ENCODE measurements at regions not wholly inside any gene's neighbourhood (a gene's known extent, or its start where the extent isn't known, plus 50 kb on each side); places are given as distances from the start of the nearest gene placed in this dataset.
"Not testable (repeated sequence)": the region's sequence is repeated elsewhere in the genome, so short reads cannot be mapped to it uniquely, and the experiment has no call there.

- H3K79me2 ChIP-seq, result not testable (repeated sequence)
Measured at GRCh38 chr7:150024550-150025490, 151.1 kb downstream of the ATP6V0E2 start.

DNA sequence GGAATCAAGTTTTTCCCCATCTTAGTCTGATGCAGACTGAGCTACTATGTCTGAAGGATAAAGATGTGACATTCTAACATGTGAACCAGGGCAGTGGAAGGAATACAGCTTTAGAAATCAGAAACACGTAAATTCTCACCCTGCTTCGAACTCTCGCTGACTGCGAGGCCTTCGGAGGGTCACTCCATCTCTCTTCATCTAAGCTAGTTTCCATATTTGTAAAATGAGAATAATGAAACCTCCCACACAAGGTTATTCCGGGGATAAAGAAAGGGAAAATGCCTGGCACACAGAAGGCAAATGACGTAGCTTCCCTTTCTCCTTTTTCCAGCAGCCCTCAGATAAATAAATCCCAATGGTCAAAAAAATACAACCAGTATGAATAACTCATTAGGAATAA, 152.0 kb downstream of the ATP6V0E2 start:
- H2AFZ ChIP-seq; H3K9me3 ChIP-seq (ENCODE audit: control insufficient read depth, low read length); H3K79me2 ChIP-seq; H3K27me3 ChIP-seq (ENCODE audit: control insufficient read depth, insufficient read depth, low read length); H3K4me1 ChIP-seq; H3K27ac ChIP-seq; H3K9ac ChIP-seq; H3K36me3 ChIP-seq (ENCODE audit: control insufficient read depth, insufficient read depth, low read length); H3K4me3 ChIP-seq (ENCODE audit: low read depth, low read length); H3K4me2 ChIP-seq (ENCODE audit: low read length): not testable (repeated sequence)

More at GRCh38 chr7:150024550-150025490, 151.1 kb downstream of the ATP6V0E2 start:
- H3K27me3 ChIP-seq (ENCODE audit: control insufficient read depth, insufficient read depth, low read length); H3K27ac ChIP-seq; H3K9me3 ChIP-seq (ENCODE audit: control insufficient read depth, low read length); H3K36me3 ChIP-seq (ENCODE audit: control insufficient read depth, insufficient read depth, low read length); H3K4me1 ChIP-seq; H3K4me2 ChIP-seq (ENCODE audit: low read length); H2AFZ ChIP-seq; H3K9ac ChIP-seq; H3K4me3 ChIP-seq (ENCODE audit: low read depth, low read length): not testable (repeated sequence)

GRCh38 chr7:150028344-150029012, 154.7 kb downstream of the ATP6V0E2 start:
- not testable (repeated sequence) for H3K36me3 ChIP-seq (ENCODE audit: control insufficient read depth, insufficient read depth, low read length); H3K4me3 ChIP-seq (ENCODE audit: low read depth, low read length); H3K4me2 ChIP-seq (ENCODE audit: low read length); H3K27ac ChIP-seq; H3K9ac ChIP-seq; H2AFZ ChIP-seq; H3K4me1 ChIP-seq; H3K9me3 ChIP-seq (ENCODE audit: control insufficient read depth, low read length); H3K79me2 ChIP-seq; H3K27me3 ChIP-seq (ENCODE audit: control insufficient read depth, insufficient read depth, low read length)

DNA sequence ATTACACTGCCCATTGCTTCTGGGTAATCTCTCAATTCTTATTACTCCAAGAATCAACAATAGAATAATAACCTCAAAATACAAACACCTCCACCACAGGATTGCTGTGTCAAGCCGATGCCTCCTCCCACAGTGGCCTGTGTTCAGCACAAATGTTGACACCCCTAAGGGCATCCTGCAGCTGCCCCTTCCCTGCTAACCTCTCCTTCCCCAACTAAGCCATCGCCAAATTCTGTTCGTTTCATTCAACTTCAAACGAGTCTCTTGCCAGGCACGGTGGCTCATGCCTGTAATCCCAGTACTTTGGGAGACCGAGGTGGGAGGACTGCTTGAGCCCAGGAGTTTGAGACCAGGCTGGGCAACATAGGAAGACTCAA, 155.2 kb downstream of the ATP6V0E2 start:
- H3K4me3 ChIP-seq (ENCODE audit: low read depth, low read length); H3K4me1 ChIP-seq; H3K4me2 ChIP-seq (ENCODE audit: low read length); H3K9ac ChIP-seq; H3K27ac ChIP-seq; H2AFZ ChIP-seq; H3K9me3 ChIP-seq (ENCODE audit: control insufficient read depth, low read length); H3K79me2 ChIP-seq; H3K36me3 ChIP-seq (ENCODE audit: control insufficient read depth, insufficient read depth, low read length); H3K27me3 ChIP-seq (ENCODE audit: control insufficient read depth, insufficient read depth, low read length): not testable (repeated sequence)

GRCh38 chr7:150031733-150032132, 158.0 kb downstream of the ATP6V0E2 start:
- not testable (repeated sequence) for H3K27me3 ChIP-seq (ENCODE audit: control insufficient read depth, insufficient read depth, low read length); H3K9ac ChIP-seq; H3K27ac ChIP-seq; H3K79me2 ChIP-seq; H2AFZ ChIP-seq; H3K4me2 ChIP-seq (ENCODE audit: low read length); H3K4me1 ChIP-seq; H3K4me3 ChIP-seq (ENCODE audit: low read depth, low read length); H3K9me3 ChIP-seq (ENCODE audit: control insufficient read depth, low read length); H3K36me3 ChIP-seq (ENCODE audit: control insufficient read depth, insufficient read depth, low read length)

- H3K9ac ChIP-seq; H3K27me3 ChIP-seq (ENCODE audit: control insufficient read depth, insufficient read depth, low read length); H3K79me2 ChIP-seq; H3K9me3 ChIP-seq (ENCODE audit: control insufficient read depth, low read length); H3K4me1 ChIP-seq; H2AFZ ChIP-seq; H3K4me3 ChIP-seq (ENCODE audit: low read depth, low read length); H3K4me2 ChIP-seq (ENCODE audit: low read length); H3K36me3 ChIP-seq (ENCODE audit: control insufficient read depth, insufficient read depth, low read length); H3K27ac ChIP-seq: not testable (repeated sequence)
Measured at GRCh38 chr7:150033711-150034110, 159.9 kb downstream of the ATP6V0E2 start.

DNA sequence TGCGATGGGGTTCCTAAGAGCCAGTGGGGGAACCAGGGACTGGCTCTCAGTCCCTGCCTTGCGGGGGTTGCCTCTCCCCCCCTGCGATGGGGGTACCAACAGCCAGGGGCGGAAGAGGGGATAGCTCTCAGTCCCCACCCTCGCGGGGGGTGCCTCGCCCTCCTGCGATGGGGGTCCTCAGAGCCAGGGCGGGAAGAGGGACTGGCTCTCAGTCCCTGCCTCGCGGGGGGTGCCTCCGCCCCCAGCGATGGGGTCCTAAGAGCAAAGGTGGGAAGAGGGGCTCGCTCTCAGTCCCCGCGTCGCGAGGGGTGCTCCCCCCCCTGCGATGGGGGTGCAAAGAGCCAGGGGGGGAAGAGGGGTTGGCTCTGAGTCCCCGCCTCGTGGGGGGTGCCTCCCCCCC, 162.0 kb downstream of the ATP6V0E2 start:
- not testable (repeated sequence) for H3K27me3 ChIP-seq (ENCODE audit: control insufficient read depth, insufficient read depth, low read length); H3K36me3 ChIP-seq (ENCODE audit: control insufficient read depth, insufficient read depth, low read length); H3K27ac ChIP-seq; H3K4me2 ChIP-seq (ENCODE audit: low read length); H3K4me3 ChIP-seq (ENCODE audit: low read depth, low read length); H2AFZ ChIP-seq; H3K9me3 ChIP-seq (ENCODE audit: control insufficient read depth, low read length); H3K9ac ChIP-seq; H3K4me1 ChIP-seq
- H3K79me2 ChIP-seq, result peaks cover 12% of the 10 kb centered on the region

DNA sequence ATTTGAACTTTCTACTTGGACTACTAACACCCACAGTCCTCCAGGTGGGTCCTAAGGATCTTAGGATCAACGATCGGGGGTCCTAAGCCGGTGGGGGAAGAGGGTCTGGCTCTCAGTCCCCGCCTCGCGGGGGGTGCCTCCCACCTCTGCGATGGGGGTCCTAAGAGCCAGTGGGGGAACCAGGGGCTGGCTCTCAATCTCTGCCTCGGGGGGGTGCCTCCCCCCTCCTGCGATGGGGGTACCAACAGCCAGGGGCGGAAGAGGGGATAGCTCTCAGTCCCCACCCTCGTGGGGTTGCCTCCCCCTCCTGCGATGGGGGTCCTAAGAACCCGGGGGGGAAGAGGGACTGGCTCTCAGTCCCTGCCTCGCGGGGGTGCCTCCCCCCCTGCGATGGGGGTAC, 165.3 kb downstream of the ATP6V0E2 start:
- H3K27ac ChIP-seq; H3K27me3 ChIP-seq (ENCODE audit: control insufficient read depth, insufficient read depth, low read length); H3K4me1 ChIP-seq; H2AFZ ChIP-seq; H3K36me3 ChIP-seq (ENCODE audit: control insufficient read depth, insufficient read depth, low read length); H3K9ac ChIP-seq; H3K4me3 ChIP-seq (ENCODE audit: low read depth, low read length); H3K9me3 ChIP-seq (ENCODE audit: control insufficient read depth, low read length); H3K4me2 ChIP-seq (ENCODE audit: low read length): not testable (repeated sequence)
- H3K79me2 ChIP-seq, result peaks cover 12% of the 10 kb centered on the region

- H3K79me2 ChIP-seq; H3K9ac ChIP-seq; H3K4me1 ChIP-seq; H3K36me3 ChIP-seq (ENCODE audit: control insufficient read depth, insufficient read depth, low read length); H3K4me3 ChIP-seq (ENCODE audit: low read depth, low read length); H3K27me3 ChIP-seq (ENCODE audit: control insufficient read depth, insufficient read depth, low read length); H3K9me3 ChIP-seq (ENCODE audit: control insufficient read depth, low read length); H2AFZ ChIP-seq; H3K4me2 ChIP-seq (ENCODE audit: low read length); H3K27ac ChIP-seq: not testable (repeated sequence)
Measured at GRCh38 chr7:150042281-150042680, 168.5 kb downstream of the ATP6V0E2 start.

GRCh38 chr7:150044771-150045170, 171.0 kb downstream of the ATP6V0E2 start:
- H3K36me3 ChIP-seq (ENCODE audit: control insufficient read depth, insufficient read depth, low read length); H3K27me3 ChIP-seq (ENCODE audit: control insufficient read depth, insufficient read depth, low read length); H3K4me2 ChIP-seq (ENCODE audit: low read length); H3K79me2 ChIP-seq; H3K9me3 ChIP-seq (ENCODE audit: control insufficient read depth, low read length); H3K27ac ChIP-seq; H3K4me1 ChIP-seq; H3K9ac ChIP-seq; H2AFZ ChIP-seq; H3K4me3 ChIP-seq (ENCODE audit: low read depth, low read length): not testable (repeated sequence)

All from parathyroid adenoma (tissue), 2 donors.